WTC11 (cell line): ENCODE measurements at regions not wholly inside any gene's neighbourhood (a gene's known extent, or its start where the extent isn't known, plus 50 kb on each side); places are given as distances from the start of the nearest gene placed in this dataset.

ENCODE experiments used
- ATF1 ChIP-seq: sonication (generic); formaldehyde crosslinking; IDR thresholded peaks from 2 replicates; pipeline ENCODE4 v1.8.1; 2023; ENCODE audit warnings: mild to moderate bottlenecking, moderate library complexity, missing genetic modification reagents
- ATF3 ChIP-seq: sonication (generic); formaldehyde crosslinking; conservative IDR thresholded peaks from 2 replicates; pipeline ENCODE4 v1.8.1; 2022; ENCODE audit warnings: mild to moderate bottlenecking, missing genetic modification reagents
- ATF6 ChIP-seq: sonication (generic); formaldehyde crosslinking; IDR thresholded peaks from 2 replicates; pipeline ENCODE4 v1.8.1; 2023; ENCODE audit warnings: mild to moderate bottlenecking, missing genetic modification reagents
- CTCF ChIP-seq: fragments of 200-600 bp; IDR thresholded peaks from 2 replicates; pipeline ENCODE4 v1.8.0; 2022; ENCODE audit warnings: antibody characterized with exemption
- FOXJ3 ChIP-seq: sonication (generic); formaldehyde crosslinking; IDR thresholded peaks from 2 replicates; pipeline ENCODE4 v1.9.0; 2021; ENCODE audit warnings: missing genetic modification reagents, mild to moderate bottlenecking, borderline replicate concordance
- HMGXB4 ChIP-seq: sonication (generic); formaldehyde crosslinking; IDR thresholded peaks from 2 replicates; pipeline ENCODE4 v1.8.1; 2023; ENCODE audit warnings: mild to moderate bottlenecking, moderate library complexity, missing genetic modification reagents
- JAZF1 ChIP-seq: fragments of 250-450 bp; sonication (Bioruptor Pico); IDR thresholded peaks from 2 replicates; pipeline ENCODE4 v1.9.0; 2021; ENCODE audit warnings: moderate library complexity, mild to moderate bottlenecking, inconsistent platforms
- NFATC4 ChIP-seq: fragments of 250-450 bp; sonication (Bioruptor Pico); IDR thresholded peaks from 2 replicates; pipeline ENCODE4 v1.9.0; 2021; ENCODE audit warnings: mild to moderate bottlenecking
- NR3C1 ChIP-seq: sonication (generic); formaldehyde crosslinking; conservative IDR thresholded peaks from 2 replicates; pipeline ENCODE4 v1.8.1; 2023; ENCODE audit warnings: low read depth, mild to moderate bottlenecking, missing genetic modification reagents
- ZBTB21 ChIP-seq: sonication (generic); formaldehyde crosslinking; IDR thresholded peaks from 2 replicates; pipeline ENCODE4 v1.8.1; 2023; ENCODE audit warnings: mild to moderate bottlenecking, missing genetic modification reagents, borderline replicate concordance
- ZNF281 ChIP-seq: sonication (generic); formaldehyde crosslinking; IDR thresholded peaks from 2 replicates; pipeline ENCODE4 v1.8.0; 2023; ENCODE audit warnings: mild to moderate bottlenecking, missing genetic modification reagents

- TF ChIP-seq ZNF281 (CRISPR knock-in tag) (no peak), NR3C1 (no peak), ZBTB21 (CRISPR knock-in tag) (no peak), ATF3 (CRISPR knock-in tag) (no peak), CTCF (no peak), ATF1 (no peak), JAZF1 (CRISPR knock-in tag) (no peak), FOXJ3 (CRISPR knock-in tag) (no peak), NFATC4 (CRISPR knock-in tag) (no peak), HMGXB4 (no peak), ATF6 (CRISPR knock-in tag) (no peak)
Measured at GRCh38 chr4:117700111-117700892, 334.0 kb upstream of the NDST3 start.
